B cell (primary cell): ENCODE measurements at regions not wholly inside any gene's neighbourhood (a gene's known extent, or its start where the extent isn't known, plus 50 kb on each side); places are given as distances from the start of the nearest gene placed in this dataset.

Experiments used
- ATAC-seq: fragments of 200-7000 bp; cut with Tn5 transposase; one replicate; pipeline ENCODE4 v1.10.0; 2021; ENCODE audit warnings: low read depth, mild to moderate bottlenecking, moderate number of reproducible peaks, moderate library complexity
- CTCF ChIA-PET: fragments of 350-600 bp; sonication (Branson Sonifier 250); formaldehyde crosslinking; loops from one replicate; lab custom pipeline; 2021; ENCODE audit warnings: antibody characterized with exemption, inconsistent platforms; lab: Charles Lee
- POLR2A ChIA-PET: fragments of 350-600 bp; sonication (Branson Sonifier 250); formaldehyde crosslinking; loops from one replicate; lab custom pipeline; 2021; ENCODE audit warnings: antibody characterized with exemption; lab: Charles Lee
- DNase-seq: peaks from one replicate; pipeline ENCODE4 v3.0.0; 2013
- H2AFZ ChIP-seq: 2 replicates; pipeline ENCODE4 v1.6.1; 2012; ENCODE audit warnings: mild to moderate bottlenecking, low read depth, low read length; ENCODE audit not compliant: insufficient read depth, poor library complexity, severe bottlenecking
- H3K27ac ChIP-seq, 2 donors: 1 replicate in 1 of 2; 2 replicates in 1 of 2; pipeline ENCODE4 v1.5.1; 2012 to 2013; ENCODE audit warnings: low read length in 2 of 2, mild to moderate bottlenecking in 2 of 2, moderate library complexity in 1 of 2
- H3K27me3 ChIP-seq, 4 experiments: fragments of 200-600 bp in 1 of 4; sonication (generic) in 1 of 4; replicated peaks in 1 of 4; 1 replicate in 2 of 4; 2 replicates in 2 of 4; pipeline versions ENCODE4 v1.6.1 to v1.7.0; 2013 to 2016; ENCODE audit warnings: low read length in 3 of 4, mild to moderate bottlenecking in 2 of 4, mixed read lengths in 1 of 4, moderate library complexity in 1 of 4; ENCODE audit not compliant: insufficient read depth in 4 of 4, control insufficient read depth in 3 of 4; ENCODE audit errors: control extremely low read depth in 1 of 4
- H3K36me3 ChIP-seq, 2 experiments: replicated peaks in 1 of 2; 1 replicate in 1 of 2; 2 replicates in 1 of 2; pipeline versions ENCODE4 v1.6.1 to v1.7.1; 2013; ENCODE audit warnings: low read length in 1 of 2; ENCODE audit not compliant: insufficient read depth in 2 of 2, control insufficient read depth in 1 of 2; ENCODE audit errors: control extremely low read depth in 1 of 2, extremely low read depth in 1 of 2
- H3K4me1 ChIP-seq, 2 donors: fragments of 200-600 bp in 1 of 2; sonication (generic) in 1 of 2; 1 replicate in 1 of 2; 2 replicates in 1 of 2; pipeline versions ENCODE4 v1.5.1 to v1.6.1; 2013 to 2017; ENCODE audit warnings: low read length in 2 of 2; ENCODE audit not compliant: control insufficient read depth in 2 of 2, insufficient read depth in 2 of 2
- H3K4me2 ChIP-seq: replicated peaks from 2 replicates; pipeline ENCODE3; 2012; ENCODE audit warnings: mild to moderate bottlenecking, low read depth, low read length; ENCODE audit not compliant: poor library complexity, severe bottlenecking
- H3K4me3 ChIP-seq, 5 experiments: fragments of 200-600 bp in 1 of 5; sonication (generic) in 1 of 5; 1 replicate in 3 of 5; 2 replicates in 2 of 5; pipeline versions ENCODE4 v1.5.1 to v1.7.0; 2011 to 2016; ENCODE audit warnings: low read length in 4 of 5, mild to moderate bottlenecking in 4 of 5, low read depth in 2 of 5, control low read depth in 1 of 5, moderate library complexity in 1 of 5; ENCODE audit not compliant: insufficient read depth in 1 of 5; ENCODE audit errors: control extremely low read depth in 1 of 5, extremely low read depth in 1 of 5
- H3K79me2 ChIP-seq: fragments of 200-600 bp; sonication (generic); one replicate; pipeline ENCODE4 v1.6.0; 2016; ENCODE audit warnings: low read length; ENCODE audit not compliant: control insufficient read depth, insufficient read depth
- H3K9ac ChIP-seq: fragments of 200-600 bp; sonication (generic); 2 replicates; pipeline ENCODE4 v1.6.1; 2017; ENCODE audit warnings: mild to moderate bottlenecking, low read length, moderate library complexity
- H3K9me3 ChIP-seq, 3 donors: one replicate each; pipeline versions ENCODE4 v1.6.1 to v1.7.1; 2013; ENCODE audit warnings: low read length in 2 of 3; ENCODE audit not compliant: control insufficient read depth in 2 of 3, insufficient read depth in 1 of 3; ENCODE audit errors: control extremely low read depth in 1 of 3
- H4K20me1 ChIP-seq: 2 replicates; pipeline ENCODE4 v1.6.0; 2012; ENCODE audit warnings: mild to moderate bottlenecking, low read length; ENCODE audit not compliant: insufficient read depth, control insufficient read depth, poor library complexity, severe bottlenecking
- H3K27ac Mint-ChIP-seq: one replicate; pipeline ENCODE4 v1.8.0; 2021; ENCODE audit warnings: mixed read lengths
- H3K27me3 Mint-ChIP-seq: one replicate; pipeline ENCODE4 v1.8.0; 2021; ENCODE audit warnings: mixed read lengths
- H3K4me1 Mint-ChIP-seq: one replicate; pipeline ENCODE4 v1.8.0; 2021; ENCODE audit warnings: mixed read lengths
- H3K4me3 Mint-ChIP-seq: one replicate; pipeline ENCODE4 v1.8.0; 2021; ENCODE audit warnings: mixed read lengths
- H3K9me3 Mint-ChIP-seq: one replicate; pipeline ENCODE4 v1.8.0; 2022; ENCODE audit warnings: mixed read lengths; ENCODE audit not compliant: insufficient read depth
- CTCF ChIP-seq: fragments of 200-600 bp; IDR thresholded peaks from one replicate; pipeline ENCODE4 v1.8.0; 2022; ENCODE audit warnings: antibody characterized with exemption, mild to moderate bottlenecking
- EZH2 ChIP-seq: IDR thresholded peaks from 2 replicates; pipeline ENCODE4 v1.6.1; 2012; ENCODE audit warnings: borderline replicate concordance, low read depth, mild to moderate bottlenecking, moderate library complexity, low read length; ENCODE audit not compliant: insufficient read depth, poor library complexity, severe bottlenecking
- WGBS: methylation state at CpG from one replicate; pipeline ENCODE4 v1.1.5; 2013; ENCODE audit warnings: missing lambda C conversion rate; ENCODE audit not compliant: insufficient coverage; 5-methylcytosine and 5-hydroxymethylcytosine counted together
- intact Hi-C: fragments of 100-400 bp; cut with micrococcal nuclease; formaldehyde crosslinking; loops from one replicate; pipeline ENCODE4 v1.10.0; 2022

- no peak overlapping the region for H2AFZ ChIP-seq
- no peaks in the 10 kb centered on the region for H3K36me3 ChIP-seq
- intact Hi-C loops: no loop called here
- Mint-ChIP-seq H3K4me1 (no peaks in the 10 kb centered on the region), H3K4me3 (no peak overlapping the region), H3K27ac (no peak overlapping the region), H3K27me3 (no peaks in the 10 kb centered on the region), H3K9me3 (no peaks in the 10 kb centered on the region)
- no peaks in the 10 kb centered on the region for H3K27me3 ChIP-seq
- POLR2A ChIA-PET: no interaction called here
- no peaks in the 10 kb centered on the region for H4K20me1 ChIP-seq
- no peak overlapping the region for H3K4me3 ChIP-seq
- H3K4me1 ChIP-seq: no peaks in the 10 kb centered on the region
- WGBS: 97% methylated on average over 8 of the region's 8 CpGs
- DNase-seq (no peak), ATAC-seq (no peak)
- no peaks in the 10 kb centered on the region for H3K9me3 ChIP-seq
- CTCF ChIA-PET: interaction anchor here (1.4 kb wide), 1 partner anchor 277 kb away, joined by 4 read pairs; no protein-coding TSS in a partner anchor
- H3K79me2 ChIP-seq: no peaks in the 10 kb centered on the region
- TF ChIP-seq CTCF: no peak
- H3K4me2 ChIP-seq: no peak overlapping the region
- no peak overlapping the region for H3K9ac ChIP-seq
- no peak overlapping the region for H3K27ac ChIP-seq
These were observed 274.9 kb downstream of the GADD45G start for GRCh38 chr9:89879701-89880100.

- DNase-seq: no peak
- Histone ChIP-seq H4K20me1 (no peaks in the 10 kb centered on the region), H3K27ac (no peak overlapping the region), H2AFZ (no peak overlapping the region), H3K36me3 (no peaks in the 10 kb centered on the region), H3K9ac (no peak overlapping the region), H3K4me2 (no peak overlapping the region), H3K4me1 (no peaks in the 10 kb centered on the region), H3K4me3 (no peak overlapping the region), H3K27me3 (no peaks in the 10 kb centered on the region), H3K79me2 (no peaks in the 10 kb centered on the region), H3K9me3 (no peaks in the 10 kb centered on the region)
- no peak for TF ChIP-seq CTCF
- no peak for TF ChIP-seq EZH2
- CTCF ChIA-PET: no interaction called here
- POLR2A ChIA-PET: no interaction called here
- ATAC-seq: no peak
- no peak overlapping the region for H3K4me3 Mint-ChIP-seq
- 86% methylated on average over 8 of the region's 11 CpGs for WGBS
- H3K4me1 Mint-ChIP-seq: no peaks in the 10 kb centered on the region
- no peak overlapping the region for H3K27ac Mint-ChIP-seq
- no peaks in the 10 kb centered on the region for H3K27me3 Mint-ChIP-seq
- intact Hi-C loops: no loop called here
- no peaks in the 10 kb centered on the region for H3K9me3 Mint-ChIP-seq
These were observed 275.3 kb downstream of the GADD45G start for GRCh38 chr9:89880161-89880560.
